Fibroblast of lung (primary cell): ENCODE measurements at regions not wholly inside any gene's neighbourhood (a gene's known extent, or its start where the extent isn't known, plus 50 kb on each side); places are given as distances from the start of the nearest gene placed in this dataset.

Source experiments
- DNase-seq, 2 donors: peaks; one replicate each; pipeline versions ENCODE4 v3.0.0 to v3.0.0-alpha.2; 2010; ENCODE audit warnings: low read depth in 2 of 2
- H2AFZ ChIP-seq: 2 replicates; pipeline ENCODE4 v1.5.1; 2012; ENCODE audit warnings: low read length, control low read depth, inconsistent platforms
- H3K27ac ChIP-seq: 2 replicates; pipeline ENCODE4 v1.5.1; 2011; ENCODE audit warnings: low read length, control low read depth; ENCODE audit not compliant: insufficient read depth
- H3K27me3 ChIP-seq: 2 replicates; pipeline ENCODE4 v1.5.1; 2011; ENCODE audit warnings: mild to moderate bottlenecking, low read length; ENCODE audit not compliant: control insufficient read depth, insufficient read depth
- H3K36me3 ChIP-seq: 2 replicates; pipeline ENCODE4 v1.5.1; 2011; ENCODE audit warnings: low read length; ENCODE audit not compliant: control insufficient read depth, insufficient read depth
- H3K4me1 ChIP-seq: 2 replicates; pipeline ENCODE4 v1.5.1; 2011; ENCODE audit warnings: low read length; ENCODE audit not compliant: control insufficient read depth, insufficient read depth; ENCODE audit errors: extremely low read depth
- H3K4me2 ChIP-seq: 2 replicates; pipeline ENCODE4 v1.5.1; 2011; ENCODE audit warnings: low read length, control low read depth; ENCODE audit not compliant: insufficient read depth; ENCODE audit errors: extremely low read depth
- H3K4me3 ChIP-seq, 4 experiments: fragments of 200-600 bp in 1 of 4; sonication (generic) in 1 of 4; replicated peaks in 1 of 4; 2 replicates each; pipeline ENCODE4 v1.5.1; 2011 to 2016; ENCODE audit warnings: low read length in 4 of 4, low read depth in 3 of 4, mild to moderate bottlenecking in 3 of 4, control low read depth in 2 of 4, inconsistent platforms in 1 of 4, mixed read lengths in 1 of 4; ENCODE audit not compliant: insufficient read depth in 1 of 4; ENCODE audit errors: control extremely low read depth in 1 of 4
- H3K79me2 ChIP-seq: 2 replicates; pipeline ENCODE4 v1.5.1; 2012; ENCODE audit warnings: mild to moderate bottlenecking, low read length, inconsistent platforms; ENCODE audit not compliant: control insufficient read depth, insufficient read depth
- H3K9ac ChIP-seq: 2 replicates; pipeline ENCODE4 v1.5.1; 2011; ENCODE audit warnings: mild to moderate bottlenecking, low read length, control low read depth; ENCODE audit not compliant: insufficient read depth
- H3K9me3 ChIP-seq: 2 replicates; pipeline ENCODE4 v1.5.1; 2012; ENCODE audit warnings: low read depth, low read length; ENCODE audit not compliant: control insufficient read depth, insufficient read depth
- H4K20me1 ChIP-seq: 2 replicates; pipeline ENCODE4 v1.5.1; 2011; ENCODE audit warnings: low read length; ENCODE audit not compliant: control insufficient read depth, insufficient read depth; ENCODE audit errors: extremely low read depth
- CTCF ChIP-seq, 2 donors: IDR thresholded peaks in 1 of 2; conservative IDR thresholded peaks in 1 of 2; 1 replicate in 1 of 2; 2 replicates in 1 of 2; pipeline ENCODE4 v1.5.1; 2011 to 2012; ENCODE audit warnings: low read length in 2 of 2, control low read depth in 1 of 2, inconsistent platforms in 1 of 2, low read depth in 1 of 2, mild to moderate bottlenecking in 1 of 2
- EZH2 ChIP-seq: IDR thresholded peaks from 2 replicates; pipeline ENCODE4 v1.5.1; 2012; ENCODE audit warnings: low read length, control low read depth, mild to moderate bottlenecking; ENCODE audit errors: missing control alignments

GRCh38 chr14:27098451-27098850 lies 500.6 kb upstream of the NOVA1 start:
- Histone ChIP-seq H3K27me3 (no peaks in the 10 kb centered on the region), H3K27ac (no peak overlapping the region), H3K9ac (no peak overlapping the region), H4K20me1 (no peaks in the 10 kb centered on the region), H3K4me2 (no peak overlapping the region), H3K36me3 (no peaks in the 10 kb centered on the region), H3K9me3 (no peaks in the 10 kb centered on the region), H3K79me2 (no peaks in the 10 kb centered on the region), H3K4me1 (no peaks in the 10 kb centered on the region), H3K4me3 (no peak overlapping the region), H2AFZ (no peak overlapping the region)
- DNase-seq: no peak
- TF ChIP-seq EZH2 (no peak), CTCF (conservative IDR thresholded peaks at IDR 0.05 in 1 of 2, IDR thresholded peaks at IDR 0.05 in 1 of 2; ENCODE audit: low read depth in 1 of 2, low read length in 2 of 2) (no peak)

GRCh38 chr14:27114180-27114579 lies 516.3 kb upstream of the NOVA1 start:
- DNase-seq: no peak
- Histone ChIP-seq H2AFZ (no peak overlapping the region), H3K4me3 (no peak overlapping the region), H3K27me3 (no peaks in the 10 kb centered on the region), H3K9me3 (no peaks in the 10 kb centered on the region), H3K36me3 (no peaks in the 10 kb centered on the region), H4K20me1 (no peaks in the 10 kb centered on the region), H3K4me2 (no peak overlapping the region), H3K79me2 (no peaks in the 10 kb centered on the region), H3K9ac (no peak overlapping the region), H3K4me1 (no peaks in the 10 kb centered on the region), H3K27ac (no peak overlapping the region)
- no peak for TF ChIP-seq EZH2
- TF ChIP-seq CTCF (conservative IDR thresholded peaks at IDR 0.05 in 1 of 2, IDR thresholded peaks at IDR 0.05 in 1 of 2; ENCODE audit: low read depth in 1 of 2, low read length in 2 of 2): no peak

- Histone ChIP-seq H3K9me3 (no peaks in the 10 kb centered on the region), H4K20me1 (no peaks in the 10 kb centered on the region), H3K9ac (no peak overlapping the region), H3K36me3 (no peaks in the 10 kb centered on the region), H3K4me1 (no peaks in the 10 kb centered on the region), H3K4me3 (no peak overlapping the region), H3K27ac (no peak overlapping the region), H3K79me2 (no peaks in the 10 kb centered on the region), H3K4me2 (no peak overlapping the region), H2AFZ (no peak overlapping the region), H3K27me3 (no peaks in the 10 kb centered on the region)
- DNase-seq: no peak
- no peak for TF ChIP-seq EZH2
- no peak for TF ChIP-seq CTCF (conservative IDR thresholded peaks at IDR 0.05 in 1 of 2, IDR thresholded peaks at IDR 0.05 in 1 of 2; ENCODE audit: low read depth in 1 of 2, low read length in 2 of 2)
Observed at GRCh38 chr14:27123162-27123561, 525.3 kb upstream of the NOVA1 start.
